Activated CD8-positive, alpha-beta T cell treated with anti-CD3 and anti-CD28 coated beads for 36 hours (primary cell): ENCODE measurements at regions not wholly inside any gene's neighbourhood (a gene's known extent, or its start where the extent isn't known, plus 50 kb on each side); places are given as distances from the start of the nearest gene placed in this dataset.

Source experiments
- ATAC-seq: fragments of 200-7000 bp; cut with Tn5 transposase; one replicate; pipeline ENCODE4 v1.10.0; 2021; ENCODE audit warnings: mild to moderate bottlenecking, moderate library complexity
- CTCF ChIA-PET: fragments of 350-600 bp; sonication (Branson Sonifier 250); formaldehyde crosslinking; loops from one replicate; lab custom pipeline; 2021; ENCODE audit warnings: antibody characterized with exemption; lab: Charles Lee
- POLR2A ChIA-PET: fragments of 350-600 bp; sonication (Branson Sonifier 250); formaldehyde crosslinking; loops from one replicate; lab custom pipeline; 2021; ENCODE audit warnings: antibody characterized with exemption; lab: Charles Lee
- DNase-seq: peaks from one replicate; pipeline ENCODE4 v3.0.0-alpha.2; 2020
- H3K27ac Mint-ChIP-seq: one replicate; pipeline ENCODE4 v1.8.0; 2021; ENCODE audit warnings: mild to moderate bottlenecking, mixed read lengths
- H3K27me3 Mint-ChIP-seq: one replicate; pipeline ENCODE4 v1.8.0; 2021; ENCODE audit warnings: mixed read lengths
- H3K36me3 Mint-ChIP-seq: one replicate; pipeline ENCODE4 v1.8.0; 2021; ENCODE audit warnings: low read depth, mixed read lengths
- H3K4me1 Mint-ChIP-seq: one replicate; pipeline ENCODE4 v1.8.0; 2021; ENCODE audit warnings: low read depth, mixed read lengths
- H3K4me3 Mint-ChIP-seq: one replicate; pipeline ENCODE4 v1.8.0; 2021; ENCODE audit warnings: mild to moderate bottlenecking, moderate library complexity, mixed read lengths
- H3K9me3 Mint-ChIP-seq: one replicate; pipeline ENCODE4 v1.8.0; 2021; ENCODE audit warnings: mixed read lengths
- CTCF ChIP-seq: fragments of 200-600 bp; IDR thresholded peaks from one replicate; pipeline ENCODE4 v1.8.0; 2022; ENCODE audit warnings: antibody characterized with exemption, mild to moderate bottlenecking
- intact Hi-C: fragments of 100-400 bp; cut with micrococcal nuclease; formaldehyde crosslinking; loops from one replicate; pipeline ENCODE4 v1.10.0; 2022

- H3K27me3 Mint-ChIP-seq, result no peaks in the 10 kb centered on the region
- CTCF ChIA-PET, result no interaction called here
- H3K9me3 Mint-ChIP-seq, result peaks cover 15% of the 10 kb centered on the region
- no peak overlapping the region for H3K4me3 Mint-ChIP-seq
- H3K36me3 Mint-ChIP-seq, result peaks cover 10% of the 10 kb centered on the region
- intact Hi-C loops, result no loop called here
- peaks cover 13% of the 10 kb centered on the region for H3K4me1 Mint-ChIP-seq
- POLR2A ChIA-PET, result no interaction called here
- ATAC-seq (no peak), DNase-seq (no peak)
- no peak overlapping the region for H3K27ac Mint-ChIP-seq
- no peak for TF ChIP-seq CTCF
Observed at GRCh38 chr22:49507607-49508292, 319.9 kb downstream of the BRD1 start.

GRCh38 chr22:49506010-49506400 is 321.7 kb downstream of the BRD1 start:
- ChIA-PET CTCF (no interaction called here), POLR2A (no interaction called here)
- Mint-ChIP-seq H3K9me3 (peaks cover 11% of the 10 kb centered on the region), H3K36me3 (peaks cover 6% of the 10 kb centered on the region), H3K4me3 (no peak overlapping the region), H3K27ac (no peak overlapping the region), H3K4me1 (peaks cover 2% of the 10 kb centered on the region), H3K27me3 (no peaks in the 10 kb centered on the region)
- intact Hi-C loops, result no loop called here
- no peak for ATAC-seq
- TF ChIP-seq CTCF, result no peak
- no peak for DNase-seq

GRCh38 chr22:49505337-49506009 is 322.2 kb downstream of the BRD1 start:
- Mint-ChIP-seq H3K9me3 (peaks cover 5% of the 10 kb centered on the region), H3K36me3 (peaks cover 3% of the 10 kb centered on the region), H3K4me3 (no peak overlapping the region), H3K27ac (no peak overlapping the region), H3K27me3 (no peaks in the 10 kb centered on the region), H3K4me1 (no peaks in the 10 kb centered on the region)
- intact Hi-C loops, result no loop called here
- DNase-seq (no peak), ATAC-seq (no peak)
- no peak for TF ChIP-seq CTCF
- CTCF ChIA-PET, result no interaction called here
- POLR2A ChIA-PET, result no interaction called here

GRCh38 chr22:49503896-49504521 is 323.7 kb downstream of the BRD1 start:
- ATAC-seq, result no peak

More at GRCh38 chr22:49503896-49504521, 323.7 kb downstream of the BRD1 start:
- Mint-ChIP-seq H3K27ac (no peak overlapping the region), H3K4me1 (no peaks in the 10 kb centered on the region), H3K36me3 (peaks cover 2% of the 10 kb centered on the region), H3K4me3 (no peak overlapping the region), H3K9me3 (peaks cover 2% of the 10 kb centered on the region), H3K27me3 (no peaks in the 10 kb centered on the region)
- TF ChIP-seq CTCF, result no peak
- intact Hi-C loops, result no loop called here
- CTCF ChIA-PET, result no interaction called here
- POLR2A ChIA-PET, result no interaction called here
- DNase-seq, result no peak
